GM12878 (cell line): ENCODE measurements at regions not wholly inside any gene's neighbourhood (a gene's known extent, or its start where the extent isn't known, plus 50 kb on each side); places are given as distances from the start of the nearest gene placed in this dataset.

Experiments
- ATAC-seq: fragments of 200-7000 bp; cut with Tn5 transposase; 3 replicates; pipeline ENCODE4 v1.9.1; 2020; ENCODE audit warnings: mild to moderate bottlenecking, moderate library complexity
- BruUV-seq: library from RNA; stranded (reverse); fragments of 400-500 nt; replicated peaks from 2 replicates; lab custom pipeline; 2021; lab: Mats Ljungman, UMichigan
- CTCF ChIA-PET: fragments of 300-600 bp; sonication (Branson Sonifier 250); formaldehyde crosslinking; extraction: SDS; loops from one replicate; lab custom pipeline; 2021; ENCODE audit warnings: inconsistent platforms; lab: Yijun Ruan, JAX
- POLR2A ChIA-PET: fragments of 350-600 bp; formaldehyde crosslinking; extraction: SDS; loops from one replicate; lab custom pipeline; 2021; ENCODE audit warnings: inconsistent platforms; lab: Charles Lee
- RAD21 ChIA-PET: fragments of 300-600 bp; sonication (Branson Sonifier 250); formaldehyde crosslinking; loops from one replicate; lab custom pipeline; 2023; ENCODE audit warnings: antibody characterized with exemption; ENCODE audit not compliant: unreplicated experiment; lab: Charles Lee
- SMC1A ChIA-PET: fragments of 300-600 bp; sonication (Branson Sonifier 250); formaldehyde crosslinking; loops from one replicate; lab custom pipeline; 2023; ENCODE audit not compliant: unreplicated experiment, uncharacterized antibody; lab: Charles Lee
- DNase-seq: peaks from one replicate; pipeline ENCODE4 v3.0.0-alpha.2; 2011; ENCODE audit warnings: low read depth, low spot score
- FAIRE-seq: peaks from 3 replicates; lab custom pipeline; 2011; peaks lifted over from hg19 to GRCh38; lab: Jason Lieb, UNC
- H2AFZ ChIP-seq: 2 replicates; pipeline ENCODE4 v1.6.0; 2011; ENCODE audit warnings: low read depth, low read length, control low read depth; ENCODE audit not compliant: control insufficient read depth
- H3K27ac ChIP-seq: 2 replicates; pipeline ENCODE4 v1.5.1; 2011; ENCODE audit warnings: control low read depth; ENCODE audit not compliant: control insufficient read depth, insufficient read depth
- H3K27me3 ChIP-seq, 2 experiments: replicated peaks in 1 of 2; 2 replicates each; pipeline versions ENCODE4 v1.6.0 to v1.6.1; 2011; ENCODE audit warnings: low read length in 1 of 2; ENCODE audit not compliant: control insufficient read depth in 2 of 2, insufficient read depth in 2 of 2
- H3K36me3 ChIP-seq, 2 experiments: 2 replicates each; pipeline ENCODE4 v1.5.1; 2011; ENCODE audit warnings: low read length in 1 of 2; ENCODE audit not compliant: control insufficient read depth in 2 of 2, insufficient read depth in 2 of 2
- H3K4me1 ChIP-seq: 2 replicates; pipeline ENCODE4 v1.6.1; 2011; ENCODE audit warnings: mild to moderate bottlenecking, low read length, moderate library complexity, mixed read lengths; ENCODE audit not compliant: control insufficient read depth, insufficient read depth
- H3K4me2 ChIP-seq: 2 replicates; pipeline ENCODE4 v1.6.0; 2011; ENCODE audit warnings: control low read depth; ENCODE audit not compliant: control insufficient read depth, insufficient read depth
- H3K4me3 ChIP-seq: fragments of 200-600 bp; sonication (generic); 2 replicates; pipeline ENCODE4 v1.5.1; 2016
- H3K79me2 ChIP-seq: 2 replicates; pipeline ENCODE4 v1.6.0; 2011; ENCODE audit warnings: low read length; ENCODE audit not compliant: control insufficient read depth, insufficient read depth
- H3K9ac ChIP-seq: 2 replicates; pipeline ENCODE4 v1.8.0; 2011; ENCODE audit warnings: low read length, control low read depth, mixed read lengths; ENCODE audit not compliant: control insufficient read depth, insufficient read depth
- H3K9me3 ChIP-seq: replicated peaks from 3 replicates; pipeline ENCODE4 v1.5.1; 2011; ENCODE audit warnings: mild to moderate bottlenecking, low read length; ENCODE audit not compliant: control insufficient read depth, insufficient read depth
- H4K20me1 ChIP-seq: 2 replicates; pipeline ENCODE4 v1.6.0; 2011; ENCODE audit not compliant: control insufficient read depth, insufficient read depth
- CBX3 ChIP-seq: fragments of 200-600 bp; sonication (generic); IDR thresholded peaks from 2 replicates; pipeline ENCODE4 v1.6.1; 2016; ENCODE audit warnings: low read depth, borderline replicate concordance
- CHD2 ChIP-seq: IDR thresholded peaks from 2 replicates; pipeline ENCODE4 v1.6.1; 2011; ENCODE audit warnings: low read depth, low read length, improper control_type of control experiment, borderline replicate concordance
- CUX1 ChIP-seq: IDR thresholded peaks from 2 replicates; pipeline ENCODE4 v1.6.1; 2012; ENCODE audit warnings: improper control_type of control experiment, low read depth, low read length; ENCODE audit not compliant: insufficient replicate concordance
- EGR1 ChIP-seq, 2 experiments: IDR thresholded peaks; 1 replicate in 1 of 2; 2 replicates in 1 of 2; pipeline ENCODE4 v1.6.1; 2011 to 2012; ENCODE audit warnings: low read depth in 2 of 2, low read length in 2 of 2, borderline replicate concordance in 1 of 2, mild to moderate bottlenecking in 1 of 2, moderate library complexity in 1 of 2
- JUND ChIP-seq: IDR thresholded peaks from 2 replicates; pipeline ENCODE4 v1.6.1; 2012; ENCODE audit warnings: low read depth, mild to moderate bottlenecking, low read length, improper control_type of control experiment, moderate library complexity
- PAX5 ChIP-seq: IDR thresholded peaks from 2 replicates; pipeline ENCODE4 v1.6.1; 2011; ENCODE audit warnings: low read depth, low read length, borderline replicate concordance
- PBX3 ChIP-seq: IDR thresholded peaks from 2 replicates; pipeline ENCODE4 v1.6.1; 2011; ENCODE audit warnings: mild to moderate bottlenecking, low read depth, low read length, moderate library complexity; ENCODE audit not compliant: insufficient replicate concordance
- RAD51 ChIP-seq: fragments of 450-650 bp; IDR thresholded peaks from 2 replicates; pipeline ENCODE4 v1.6.1; 2016; ENCODE audit warnings: moderate library complexity, mild to moderate bottlenecking, inconsistent platforms
- SRF ChIP-seq, 2 experiments: IDR thresholded peaks; 2 replicates each; pipeline ENCODE4 v1.6.1; 2011; ENCODE audit warnings: low read depth in 2 of 2, low read length in 2 of 2, mild to moderate bottlenecking in 1 of 2, moderate library complexity in 1 of 2
- WRNIP1 ChIP-seq: IDR thresholded peaks from 2 replicates; pipeline ENCODE4 v1.6.1; 2011; ENCODE audit warnings: low read depth, low read length, improper control_type of control experiment, borderline replicate concordance
- WGBS: methylation state at CpG from one replicate; pipeline ENCODE4 v1.1.6; 2016; ENCODE audit warnings: low lambda C conversion rate; ENCODE audit not compliant: insufficient replicate concordance, insufficient coverage; ENCODE audit errors: missing lambda C conversion rate; 5-methylcytosine and 5-hydroxymethylcytosine counted together
- in situ Hi-C: fragments of 300-500 bp; cut with MboI; formaldehyde crosslinking; loops from 9 replicates; pipeline ENCODE4 v1.14.3; 2018; ENCODE audit warnings: mixed read lengths
- intact Hi-C: fragments of 100-400 bp; cut with micrococcal nuclease; formaldehyde crosslinking; loops from one replicate; pipeline ENCODE4 v1.14.2; 2022; ENCODE audit not compliant: unreplicated experiment

GRCh38 chr5:71925608-71926091 lies 181.6 kb upstream of the MAP1B start:
- RAD21 ChIA-PET, result no interaction called here
- no peak overlapping the region for H2AFZ ChIP-seq
- H3K9me3 ChIP-seq, result no peaks in the 10 kb centered on the region
- no peaks in the 10 kb centered on the region for H3K79me2 ChIP-seq
- H3K4me2 ChIP-seq, result no peak overlapping the region
- SMC1A ChIA-PET, result no interaction called here
- no TSS peak for BruUV-seq
- H3K27ac ChIP-seq, result no peak overlapping the region
- H3K4me1 ChIP-seq, result no peaks in the 10 kb centered on the region
- POLR2A ChIA-PET, result no interaction called here
- H3K27me3 ChIP-seq, result no peaks in the 10 kb centered on the region
- TF ChIP-seq RAD51 (no peak), PBX3 (no peak)
- TF ChIP-seq, all 136 proteins: peak for 0
- in situ Hi-C loops (no loop called here), intact Hi-C loops (no loop called here)
- no peak overlapping the region for H3K9ac ChIP-seq
- no peaks in the 10 kb centered on the region for H4K20me1 ChIP-seq
- ATAC-seq, result no peak
- no peak overlapping the region for H3K4me3 ChIP-seq
- no peak for DNase-seq
- H3K36me3 ChIP-seq, result no peaks in the 10 kb centered on the region
- CTCF ChIA-PET, result no interaction called here
- 45% methylated on average over 4 of the region's 4 CpGs for WGBS
- FAIRE-seq, result no peak

- ChIA-PET POLR2A (no interaction called here), RAD21 (no interaction called here), SMC1A (interaction anchor here (0.9 to 1.1 kb wide), 2 partner anchors 90 to 149 kb away, joined by 3 read pairs; no protein-coding TSS in a partner anchor), CTCF (no interaction called here)
- Histone ChIP-seq H3K4me3 (no peak overlapping the region), H3K36me3 (no peaks in the 10 kb centered on the region), H2AFZ (no peak overlapping the region), H3K4me2 (no peak overlapping the region), H3K4me1 (no peaks in the 10 kb centered on the region), H3K27ac (no peak overlapping the region), H4K20me1 (no peaks in the 10 kb centered on the region), H3K27me3 (no peaks in the 10 kb centered on the region), H3K79me2 (no peaks in the 10 kb centered on the region), H3K9ac (no peak overlapping the region), H3K9me3 (no peaks in the 10 kb centered on the region)
- ATAC-seq (no peak), FAIRE-seq (no peak), DNase-seq (no peak)
- in situ Hi-C loops (no loop called here), intact Hi-C loops (no loop called here)
- BruUV-seq, result no TSS peak
- 43% methylated on average over 3 of the region's 3 CpGs for WGBS
- no peak for TF ChIP-seq CUX1
- no peak for TF ChIP-seq PAX5
- TF ChIP-seq EGR1 (IDR thresholded peaks at IDR 0.05; ENCODE audit: borderline replicate concordance in 1 of 2, low read depth in 2 of 2, low read length in 2 of 2), result no peak
- no peak for TF ChIP-seq CBX3
- no peak for TF ChIP-seq WRNIP1
- TF ChIP-seq SRF (IDR thresholded peaks at IDR 0.05; ENCODE audit: low read depth in 2 of 2, low read length in 2 of 2), result no peak
- TF ChIP-seq CHD2, result no peak
- no peak for TF ChIP-seq JUND
Observed at GRCh38 chr5:71929003-71929402, 178.3 kb upstream of the MAP1B start.
